IPS-NIHi7 (cell line): ENCODE measurements at regions not wholly inside any gene's neighbourhood (a gene's known extent, or its start where the extent isn't known, plus 50 kb on each side); places are given as distances from the start of the nearest gene placed in this dataset.
A peak's percentile ranks its signal among the peaks of the same experiment; 100 is the strongest.
"Not testable (repeated sequence)": the region's sequence is repeated elsewhere in the genome, so short reads cannot be mapped to it uniquely, and the experiment has no call there.

Source experiments
- DNase-seq: peaks from one replicate; pipeline ENCODE4 v3.0.0; 2012; ENCODE audit warnings: mixed read lengths; ENCODE audit errors: extremely low spot score

GRCh38 chr12:58310809-58311622, 369.6 kb downstream of the ATP23 start:
- no peak for DNase-seq

- no peak for DNase-seq
Measured at GRCh38 chr12:58313091-58313855, 371.9 kb downstream of the ATP23 start.

DNA sequence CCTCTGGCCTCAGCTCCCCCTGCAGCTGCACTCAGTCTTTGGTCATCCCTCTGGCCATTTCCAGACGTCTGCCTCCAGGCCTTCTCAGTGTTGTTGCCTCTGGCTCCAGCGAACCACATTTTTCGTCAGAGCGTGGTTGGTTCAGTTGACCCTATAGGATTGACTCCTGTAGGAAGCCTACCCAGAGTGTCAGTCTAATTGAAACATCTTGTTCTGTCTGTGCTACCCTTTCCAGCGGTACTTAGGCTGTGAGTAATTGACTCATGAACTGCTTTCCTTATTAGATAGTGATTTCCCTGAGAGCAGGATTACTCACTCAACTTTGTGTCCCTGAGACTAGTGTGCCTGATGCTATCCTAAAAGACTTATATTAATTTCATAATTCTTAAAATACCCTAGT, 373.2 kb downstream of the ATP23 start:
- no peak for DNase-seq

DNA sequence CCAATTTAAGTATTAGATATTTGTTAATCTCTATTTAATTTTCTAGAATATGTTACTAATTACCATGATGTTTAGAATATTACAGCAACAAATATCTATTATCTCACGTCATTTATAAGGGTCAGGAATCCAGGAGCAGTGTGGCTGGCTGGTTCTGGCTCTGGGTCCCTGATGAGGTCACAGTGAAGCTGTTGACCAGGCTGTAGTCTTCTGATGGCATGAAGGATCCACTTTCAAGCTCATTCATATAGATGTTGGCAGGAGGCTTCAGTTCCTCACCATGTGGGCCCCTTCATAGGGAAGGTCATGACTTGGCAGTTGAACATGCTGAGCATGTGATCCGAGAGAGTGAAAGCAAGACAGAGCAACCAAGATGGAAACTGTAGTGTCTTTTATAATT, 375.6 kb downstream of the ATP23 start:
- no peak for DNase-seq

- DNase-seq, result no peak
Measured at GRCh38 chr12:58321414-58321813, 380.0 kb downstream of the ATP23 start.

DNA sequence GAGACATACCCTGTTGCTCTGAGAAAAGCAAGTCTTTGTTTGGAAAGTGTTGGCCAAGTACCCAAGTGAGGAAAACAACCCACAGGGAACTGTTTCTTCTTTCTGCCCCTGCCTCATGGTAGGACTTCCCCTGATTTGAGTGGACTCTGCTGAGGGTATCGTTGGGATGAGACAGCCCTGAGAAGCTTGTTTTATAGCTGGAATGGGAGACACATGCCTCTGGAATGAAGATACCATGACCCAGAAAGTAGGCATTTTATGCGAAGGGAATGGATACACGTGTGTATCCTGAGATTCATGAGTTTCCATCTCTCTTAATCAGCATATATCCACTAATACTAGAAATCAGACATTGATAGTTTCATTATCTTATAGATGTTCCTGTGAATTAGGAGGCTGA, 382.3 kb downstream of the ATP23 start:
- no peak for DNase-seq

DNA sequence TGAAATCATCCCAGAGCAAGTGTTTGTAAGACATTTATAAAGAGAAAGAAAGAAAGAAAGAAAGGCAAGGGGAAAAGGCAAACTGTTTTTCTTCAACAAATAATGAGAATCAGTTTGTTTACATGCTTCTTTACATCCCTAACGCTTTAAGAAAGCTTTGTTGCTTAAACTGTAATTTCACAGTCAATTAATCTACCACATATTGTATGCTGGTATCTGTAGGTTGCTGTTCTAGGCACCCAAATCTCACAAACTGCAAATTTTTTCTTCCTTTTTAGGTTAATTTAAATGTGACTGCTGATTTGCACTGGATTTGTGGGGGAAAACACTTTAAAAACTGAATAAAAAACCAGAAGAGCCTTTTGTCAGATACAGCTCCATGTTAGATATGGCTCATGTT, 384.2 kb downstream of the ATP23 start:
- no peak for DNase-seq

DNA sequence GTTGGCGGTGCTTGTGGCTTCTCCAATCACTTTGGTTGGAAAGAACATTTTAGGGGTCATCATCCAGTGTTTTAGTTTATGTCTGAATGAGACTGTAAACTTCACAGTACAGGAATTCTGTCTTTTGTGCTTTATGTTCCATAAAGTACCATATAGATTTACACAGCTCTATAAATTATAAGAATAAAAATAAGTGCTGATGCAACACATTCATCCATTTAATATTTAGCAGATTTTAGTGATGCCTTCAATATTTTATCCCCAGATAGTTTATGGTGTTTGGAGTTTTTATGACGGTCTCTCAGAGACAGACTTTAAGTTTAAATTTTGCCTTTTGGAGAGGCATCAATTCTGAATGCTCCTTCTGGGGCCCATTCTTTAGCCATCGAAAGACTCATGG, 385.2 kb downstream of the ATP23 start:
- DNase-seq, result no peak

DNA sequence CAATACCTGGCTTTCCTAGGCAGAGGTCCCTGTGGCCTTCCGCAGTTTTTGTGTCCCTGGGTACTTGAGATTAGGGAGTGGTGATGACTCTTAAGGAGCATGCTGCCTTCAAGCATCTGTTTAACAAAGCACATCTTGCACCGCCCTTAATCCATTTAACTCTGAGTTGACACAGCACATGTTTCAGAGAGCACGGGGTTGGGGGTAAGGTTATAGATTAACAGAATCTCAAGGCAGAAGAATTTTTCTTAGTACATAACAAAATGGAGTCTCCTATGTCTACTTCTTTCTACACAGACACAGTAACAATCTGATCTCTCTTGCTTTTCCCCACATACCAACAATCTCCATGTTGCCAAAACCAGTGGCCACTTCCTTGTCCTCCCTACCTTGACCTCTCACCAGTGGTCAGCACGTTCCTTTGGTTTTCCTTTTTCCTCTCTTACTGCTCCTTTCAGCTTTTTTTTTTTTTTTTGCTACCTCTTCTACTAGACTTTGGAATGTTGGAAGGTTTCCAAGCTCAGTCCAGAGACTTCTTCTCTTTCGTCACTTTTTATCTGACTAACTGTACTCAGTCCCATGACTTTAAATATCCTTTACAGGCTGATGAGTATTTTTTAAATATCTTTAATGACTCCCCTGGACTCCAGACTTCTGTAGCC, 395.3 kb downstream of the ATP23 start:
- not testable (repeated sequence) for DNase-seq

GRCh38 chr12:58337539-58337938, 396.2 kb downstream of the ATP23 start:
- not testable (repeated sequence) for DNase-seq

DNA sequence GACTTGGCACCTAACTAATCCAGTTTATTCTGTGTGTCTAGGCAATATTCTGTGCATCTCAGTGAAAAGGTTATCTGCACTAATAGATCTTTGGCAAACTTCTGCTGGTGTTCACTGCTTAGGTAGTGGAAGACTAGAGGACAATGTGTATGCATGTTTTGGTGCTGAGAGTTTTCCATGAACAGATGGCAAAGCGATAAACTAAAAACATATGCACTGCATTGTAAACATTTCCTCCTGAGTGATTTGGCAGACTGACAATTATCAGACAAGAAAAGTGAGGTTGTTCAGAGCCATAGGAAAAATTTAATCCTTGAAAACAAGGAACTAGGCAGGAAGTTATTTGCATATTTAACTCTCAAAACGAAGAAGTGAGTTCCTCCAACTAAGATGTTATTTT, 400.4 kb downstream of the ATP23 start:
- DNase-seq, result no peak

DNA sequence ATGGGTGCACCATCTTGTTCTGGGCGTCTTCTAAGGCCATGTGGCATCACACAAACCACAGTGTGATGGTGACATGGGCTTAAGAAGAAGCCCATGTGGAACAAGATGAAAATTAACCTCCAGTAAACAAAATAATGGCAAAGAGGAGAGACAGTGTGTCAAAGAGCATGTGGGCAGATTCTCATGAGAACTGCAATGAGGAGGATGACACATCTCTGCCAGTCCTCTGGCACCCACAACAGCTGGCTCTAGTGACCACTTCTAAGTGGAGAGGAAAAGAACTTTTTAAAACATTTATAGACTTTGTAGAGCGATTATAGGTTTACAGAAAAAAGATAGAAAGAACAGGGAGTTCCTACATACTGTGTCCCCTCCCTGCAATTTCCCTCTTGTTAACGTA, 401.4 kb downstream of the ATP23 start:
- no peak for DNase-seq

DNA sequence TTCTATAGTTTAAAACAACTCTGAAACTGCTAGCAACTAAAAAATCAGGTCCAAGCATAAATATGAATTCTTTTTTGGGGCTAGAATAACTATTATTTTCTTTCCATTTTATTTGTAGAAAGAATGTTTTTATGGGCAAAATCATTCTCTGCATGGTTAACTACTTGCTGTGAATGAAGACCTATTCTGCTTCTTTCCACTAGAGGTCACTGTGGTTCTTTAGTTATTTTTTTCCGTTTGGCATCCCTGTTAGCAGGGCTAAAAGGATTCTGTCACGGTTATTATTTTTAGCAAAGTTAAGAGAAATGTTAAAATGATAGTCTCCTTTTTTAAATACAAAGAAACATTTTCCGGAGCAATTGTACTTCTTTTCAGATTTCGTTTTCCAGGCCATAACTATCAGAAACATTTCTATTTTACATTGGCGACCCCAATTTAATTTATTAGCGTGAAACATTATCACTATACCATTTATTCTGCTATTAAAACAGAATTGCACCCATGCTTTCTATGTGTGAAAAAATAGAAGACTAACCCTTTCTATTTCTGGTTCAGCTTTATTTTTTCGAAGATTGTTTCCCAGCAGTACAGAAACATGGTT, 404.8 kb downstream of the ATP23 start:
- DNase-seq, result peak; percentile 41

DNA sequence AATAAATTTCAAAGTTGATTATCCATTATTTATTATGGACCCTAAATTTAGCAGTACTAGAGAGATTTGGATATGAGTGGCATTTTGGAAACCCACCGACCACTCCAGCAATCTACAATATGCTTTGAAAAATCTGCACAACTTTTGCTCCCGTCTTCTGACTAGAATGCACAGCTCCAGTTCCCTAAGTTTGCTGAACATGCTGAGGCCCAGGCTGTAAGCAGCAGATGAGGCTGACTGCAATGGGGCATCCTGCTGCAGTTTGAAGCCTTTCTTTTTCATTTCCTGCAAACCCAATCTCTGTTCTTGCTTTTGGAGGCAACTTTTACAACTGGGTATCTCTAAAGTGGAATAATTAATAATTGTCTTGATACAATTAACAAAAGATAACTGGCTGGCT, 405.8 kb downstream of the ATP23 start:
- no peak for DNase-seq

DNA sequence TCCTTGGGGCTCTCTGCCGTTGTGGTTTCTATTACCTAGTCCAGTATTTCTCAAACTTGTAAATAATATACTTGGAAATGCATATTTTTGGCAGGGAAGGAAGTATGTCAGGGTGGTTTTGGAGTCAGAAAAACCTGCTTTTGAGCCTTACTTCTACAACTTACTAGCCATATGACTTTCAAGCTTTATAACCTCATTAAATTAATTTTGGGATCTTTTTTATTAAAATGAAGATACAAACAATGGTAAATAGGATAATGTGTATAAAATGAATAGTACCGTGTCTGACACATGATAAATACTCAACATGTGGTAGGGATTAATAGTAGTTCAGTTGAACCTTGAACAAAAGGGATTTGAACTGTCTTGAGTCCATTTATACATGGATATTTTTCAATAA, 406.3 kb downstream of the ATP23 start:
- DNase-seq, result no peak

DNA sequence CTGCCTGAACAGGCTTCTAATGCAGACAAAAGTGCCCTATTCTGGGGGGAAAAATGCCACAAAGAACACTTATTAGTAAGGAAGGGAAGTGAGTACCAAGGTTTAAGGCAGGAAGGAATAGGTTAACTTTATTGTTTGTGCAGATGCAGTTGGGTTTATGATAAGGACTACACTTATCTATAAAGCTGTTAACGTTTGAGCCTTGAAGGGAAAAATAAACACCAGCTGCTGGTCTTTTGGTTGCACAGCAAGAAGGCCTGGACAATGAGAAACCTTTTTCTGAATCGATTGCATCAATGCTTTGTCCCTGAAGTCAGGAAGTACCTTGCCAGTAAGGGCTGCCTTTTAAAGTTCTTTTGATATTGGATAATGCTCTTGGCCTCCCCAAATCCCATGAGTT, 407.8 kb downstream of the ATP23 start:
- DNase-seq, result no peak

GRCh38 chr12:58356794-58357193, 415.4 kb downstream of the ATP23 start:
- no peak for DNase-seq

- no peak for DNase-seq
Measured at GRCh38 chr12:58357511-58357910, 416.1 kb downstream of the ATP23 start.

- DNase-seq, result no peak
Measured at GRCh38 chr12:58358369-58358768, 417.0 kb downstream of the ATP23 start.

- DNase-seq, result no peak
Measured at GRCh38 chr12:58359084-58359483, 417.7 kb downstream of the ATP23 start.

DNA sequence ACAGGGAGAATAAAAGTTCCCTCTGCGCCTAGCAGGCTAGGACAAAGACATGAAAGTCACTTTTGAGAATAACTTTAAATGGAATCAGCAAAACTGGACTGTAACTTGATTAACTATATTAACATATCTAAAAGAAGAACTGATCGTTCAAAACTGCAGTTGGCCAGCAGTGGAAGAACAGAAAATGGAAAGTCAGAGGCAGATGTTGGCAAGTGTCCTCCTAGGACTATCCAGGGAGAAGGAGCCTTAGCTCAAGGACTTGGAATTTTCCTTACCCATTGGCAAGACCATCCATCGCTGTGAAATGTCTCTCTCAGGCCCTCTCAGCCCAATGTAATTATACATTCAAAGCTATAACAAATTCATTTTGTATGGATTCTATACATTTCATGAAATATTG, 419.7 kb downstream of the ATP23 start:
- no peak for DNase-seq

GRCh38 chr12:58363971-58364370, 422.6 kb downstream of the ATP23 start:
- DNase-seq, result no peak
